Ascending aorta (tissue), 2 donors: ENCODE measurements at regions not wholly inside any gene's neighbourhood (a gene's known extent, or its start where the extent isn't known, plus 50 kb on each side); places are given as distances from the start of the nearest gene placed in this dataset.

Experiments used
- DNase-seq, 2 donors: peaks; one replicate each; pipeline ENCODE4 v3.0.0-alpha.2; 2019; ENCODE audit warnings: low spot score in 2 of 2
- H3K27ac ChIP-seq, 2 donors: fragments of 200-600 bp; sonication (generic); one replicate each; pipeline ENCODE4 v1.5.1; 2016 to 2017; ENCODE audit warnings: mild to moderate bottlenecking in 1 of 2
- H3K27me3 ChIP-seq: fragments of 200-600 bp; sonication (generic); one replicate; pipeline ENCODE4 v1.5.1; 2017
- H3K36me3 ChIP-seq, 2 donors: fragments of 200-600 bp; sonication (generic); one replicate each; pipeline ENCODE4 v1.5.1; 2016
- H3K4me1 ChIP-seq, 2 donors: fragments of 200-600 bp; sonication (generic); one replicate each; pipeline ENCODE4 v1.5.1; 2016 to 2017; ENCODE audit warnings: mild to moderate bottlenecking in 1 of 2
- H3K4me3 ChIP-seq, 2 donors: fragments of 200-600 bp; sonication (generic); one replicate each; pipeline ENCODE4 v1.5.1; 2016 to 2017; ENCODE audit warnings: mild to moderate bottlenecking in 1 of 2
- H3K9me3 ChIP-seq, 2 donors: fragments of 200-600 bp; sonication (generic); one replicate each; pipeline ENCODE4 v1.5.1; 2016
- CTCF ChIP-seq, 3 experiments: fragments of 200-600 bp in 2 of 3; fragments of 450-650 bp in 1 of 3; sonication (generic) in 2 of 3; IDR thresholded peaks; one replicate each; pipeline ENCODE4 v1.5.1; 2016 to 2019; ENCODE audit warnings: antibody characterized with exemption in 3 of 3, mild to moderate bottlenecking in 1 of 3, moderate library complexity in 1 of 3
- intact Hi-C: fragments of 100-400 bp; cut with DNase I; formaldehyde crosslinking; loops from one replicate; pipeline ENCODE4 v1.15.1; 2023

- H3K27ac ChIP-seq = no peak overlapping the region
- intact Hi-C loops = no loop called here
- no peaks in the 10 kb centered on the region for H3K27me3 ChIP-seq
- no peaks in the 10 kb centered on the region for H3K4me1 ChIP-seq
- peaks cover under 1 to 12% of the 10 kb centered on the region in 2 donors for H3K9me3 ChIP-seq
- H3K36me3 ChIP-seq = no peaks in the 10 kb centered on the region
- TF ChIP-seq CTCF (IDR thresholded peaks at IDR 0.05) = no peak
- H3K4me3 ChIP-seq = no peak overlapping the region
- DNase-seq = no peak
Observed at GRCh38 chr1:164953098-164953497, 394.1 kb downstream of the PBX1 start.

GRCh38 chr1:164951508-164951907, 392.5 kb downstream of the PBX1 start:
- no peaks in the 10 kb centered on the region for H3K36me3 ChIP-seq
- no peaks in the 10 kb centered on the region for H3K27me3 ChIP-seq
- no peak overlapping the region for H3K4me3 ChIP-seq
- peaks cover 5 to 22% of the 10 kb centered on the region in 2 donors for H3K9me3 ChIP-seq
- H3K4me1 ChIP-seq = no peaks in the 10 kb centered on the region
- no peak for TF ChIP-seq CTCF (IDR thresholded peaks at IDR 0.05)
- intact Hi-C loops = no loop called here
- H3K27ac ChIP-seq = no peak overlapping the region
- no peak for DNase-seq

- Histone ChIP-seq H3K4me1 (no peaks in the 10 kb centered on the region), H3K36me3 (no peaks in the 10 kb centered on the region), H3K4me3 (no peak overlapping the region), H3K9me3 (peaks cover 5 to 22% of the 10 kb centered on the region in 2 donors), H3K27me3 (no peaks in the 10 kb centered on the region), H3K27ac (no peak overlapping the region)
- intact Hi-C loops = no loop called here
- TF ChIP-seq CTCF (IDR thresholded peaks at IDR 0.05) = no peak
- no peak for DNase-seq
Observed at GRCh38 chr1:164950541-164950986, 391.6 kb downstream of the PBX1 start.

- TF ChIP-seq CTCF (IDR thresholded peaks at IDR 0.05) = no peak
- Histone ChIP-seq H3K27me3 (no peaks in the 10 kb centered on the region), H3K27ac (no peak overlapping the region), H3K4me3 (no peak overlapping the region), H3K4me1 (no peaks in the 10 kb centered on the region), H3K36me3 (no peaks in the 10 kb centered on the region), H3K9me3 (peaks cover 5 to 22% of the 10 kb centered on the region in 2 donors)
- intact Hi-C loops = no loop called here
- DNase-seq = no peak
Observed at GRCh38 chr1:164949771-164950471, 390.9 kb downstream of the PBX1 start.

- no peak for TF ChIP-seq CTCF (IDR thresholded peaks at IDR 0.05)
- intact Hi-C loops = no loop called here
- Histone ChIP-seq H3K27ac (no peak overlapping the region), H3K9me3 (peaks cover 5 to 22% of the 10 kb centered on the region in 2 donors), H3K4me3 (no peak overlapping the region), H3K4me1 (no peaks in the 10 kb centered on the region), H3K27me3 (no peaks in the 10 kb centered on the region), H3K36me3 (no peaks in the 10 kb centered on the region)
- no peak for DNase-seq
Observed at GRCh38 chr1:164948101-164948500, 389.1 kb downstream of the PBX1 start.
